Ovary (tissue), 3 donors: ENCODE measurements at regions not wholly inside any gene's neighbourhood (a gene's known extent, or its start where the extent isn't known, plus 50 kb on each side); places are given as distances from the start of the nearest gene placed in this dataset.

ENCODE experiments used
- CTCF ChIP-seq, 3 donors: fragments of 450-650 bp in 2 of 3; fragments of 200-600 bp in 1 of 3; IDR thresholded peaks; one replicate each; pipeline versions ENCODE4 v1.5.1 to v1.8.0; 2016 to 2022; ENCODE audit warnings: antibody characterized with exemption in 3 of 3, mild to moderate bottlenecking in 1 of 3
- POLR2A ChIP-seq: fragments of 450-650 bp; IDR thresholded peaks from one replicate; pipeline ENCODE4 v1.6.1; 2017; ENCODE audit warnings: antibody characterized with exemption, mild to moderate bottlenecking, moderate library complexity
- donor health status: DM: no; HTN: no; CAD: no.

GRCh38 chr13:106139377-106139776 is 396.1 kb downstream of the EFNB2 start:
- no peak for TF ChIP-seq CTCF (IDR thresholded peaks at IDR 0.05)
- TF ChIP-seq POLR2A: no peak
